CD4-positive, alpha-beta T cell treated with Interleukin-10 for 1 hour (primary cell): ENCODE measurements at regions not wholly inside any gene's neighbourhood (a gene's known extent, or its start where the extent isn't known, plus 50 kb on each side); places are given as distances from the start of the nearest gene placed in this dataset.

Experiments
- DNase-seq: peaks from one replicate; pipeline ENCODE4 v3.0.0-alpha.2; 2020

GRCh38 chr1:11373895-11374747 is 101.1 kb downstream of the UBIAD1 start:
- DNase-seq: peak; percentile 4

- DNase-seq: no peak
Measured at GRCh38 chr1:11374748-11375110, 101.7 kb downstream of the UBIAD1 start.

- DNase-seq: no peak
Measured at GRCh38 chr1:11377001-11377583, 101.9 kb upstream of the DISP3 start.

- no peak for DNase-seq
Measured at GRCh38 chr1:11377954-11378353, 101.0 kb upstream of the DISP3 start.

DNA sequence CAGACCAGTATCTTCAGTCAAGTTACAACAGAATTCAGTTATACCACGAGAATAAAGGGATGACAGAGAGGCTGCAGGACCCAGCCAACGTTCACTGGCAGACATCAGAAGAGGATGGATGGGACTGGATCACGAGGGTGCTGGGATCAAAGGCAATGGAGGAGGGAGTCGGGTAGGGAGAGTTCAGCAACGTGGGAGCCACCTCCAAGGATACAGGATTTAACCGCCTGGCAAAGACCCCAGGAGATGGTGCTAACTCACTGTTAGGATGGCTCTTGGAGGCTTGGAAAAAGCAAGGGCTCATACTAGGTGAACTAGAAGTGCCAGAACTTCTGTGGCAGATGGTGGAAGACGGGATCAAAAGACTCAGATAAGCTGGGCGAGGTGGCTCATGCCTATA is 99.1 kb upstream of the DISP3 start:
- no peak for DNase-seq

DNA sequence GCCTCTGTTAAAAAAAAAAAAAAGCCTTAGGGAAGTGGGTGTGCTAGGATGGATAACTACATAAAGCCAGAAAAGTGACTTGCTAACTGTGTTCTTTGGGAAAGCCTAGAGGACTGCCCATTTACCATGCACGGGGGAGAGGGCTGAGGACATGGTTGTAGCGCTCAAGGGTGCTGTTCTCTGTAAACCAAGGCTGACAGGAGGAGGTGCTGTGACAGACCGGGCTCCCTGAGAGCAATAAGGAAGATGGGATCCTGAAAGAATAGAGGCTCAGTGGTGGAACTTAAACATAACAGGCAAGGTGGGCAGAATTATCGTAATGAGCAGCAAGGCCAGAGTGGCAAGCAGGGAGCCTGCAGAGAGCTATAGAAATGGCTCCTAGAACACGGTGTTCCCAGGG is 98.5 kb upstream of the DISP3 start:
- DNase-seq: no peak

- DNase-seq: no peak
Measured at GRCh38 chr1:11383553-11384169, 95.3 kb upstream of the DISP3 start.

DNA sequence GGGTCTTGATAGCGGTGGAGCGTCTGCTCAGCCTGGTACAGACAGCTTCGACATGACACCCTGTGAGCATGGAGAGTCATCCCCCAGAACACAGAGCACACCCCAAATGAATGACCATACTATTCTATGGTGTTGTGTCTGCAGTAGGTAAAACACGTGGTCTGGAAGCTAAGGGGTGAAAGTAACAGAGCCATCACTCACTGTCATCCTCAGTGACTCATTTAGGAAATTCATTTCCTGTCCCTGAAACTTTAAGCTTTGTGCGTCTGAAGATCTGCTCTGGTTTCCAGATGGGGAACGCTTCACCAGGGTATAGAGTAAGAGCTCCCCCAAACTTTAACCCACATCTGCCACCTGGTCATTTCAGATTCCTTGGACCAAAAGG is 94.8 kb upstream of the DISP3 start:
- DNase-seq: no peak

DNA sequence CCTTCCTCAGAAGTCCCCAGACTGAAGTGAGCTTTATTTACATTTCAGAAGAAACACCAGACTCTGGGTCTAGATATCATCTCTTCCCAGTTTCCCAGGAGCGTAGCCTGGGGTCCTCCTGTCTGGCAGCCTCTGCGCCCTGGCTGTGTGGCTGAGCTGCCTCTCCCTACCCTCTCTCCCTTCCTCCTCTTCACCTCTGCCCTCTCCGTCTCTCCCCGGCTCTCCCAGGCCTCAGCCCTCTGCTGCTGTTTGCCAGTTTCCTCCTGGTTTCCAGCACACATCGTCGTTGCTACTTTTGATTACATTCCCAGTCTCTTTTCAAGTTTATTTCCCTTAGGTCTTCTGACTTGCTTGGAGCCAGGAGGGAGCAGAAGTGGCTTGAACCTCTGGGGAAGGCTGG is 91.1 kb upstream of the DISP3 start:
- no peak for DNase-seq

DNA sequence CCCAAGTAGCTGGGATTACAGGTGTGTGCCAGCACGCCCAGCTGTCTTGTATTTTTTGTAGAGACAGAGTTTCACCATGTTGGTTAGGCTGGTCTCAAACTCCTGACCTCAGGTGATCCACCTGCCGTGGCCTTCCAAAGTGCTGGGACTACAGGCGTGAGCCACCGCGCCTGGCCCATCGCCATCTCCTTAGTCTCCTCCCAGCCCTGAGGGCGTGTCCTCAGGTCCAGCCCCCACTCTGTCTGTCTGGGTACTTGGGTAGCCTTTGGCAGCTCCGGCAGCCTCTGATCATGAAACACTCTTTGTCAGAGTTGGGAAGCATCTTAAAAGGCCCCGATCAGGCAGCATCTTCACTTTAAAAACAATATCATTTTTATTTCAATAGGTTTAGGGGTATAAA is 90.3 kb upstream of the DISP3 start:
- DNase-seq: no peak

DNA sequence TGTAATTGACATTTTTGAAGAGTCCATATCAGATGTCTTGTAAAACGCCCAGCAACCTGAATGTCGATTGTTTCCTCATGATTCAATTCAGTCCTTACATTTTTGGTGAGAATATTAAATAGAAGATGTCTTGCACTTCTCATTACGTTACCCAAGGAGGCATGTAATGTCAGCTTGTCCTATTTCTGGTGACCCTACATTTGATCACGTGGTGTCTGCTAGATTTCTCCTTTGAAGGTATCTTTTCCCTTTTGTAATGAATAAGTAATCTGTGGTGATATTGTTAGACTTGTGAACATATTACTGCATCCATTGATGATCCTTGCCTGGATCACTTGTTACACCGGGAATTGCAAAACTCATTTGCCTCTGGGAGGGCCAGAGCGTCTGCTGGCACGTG is 87.6 kb upstream of the DISP3 start:
- DNase-seq: no peak

GRCh38 chr1:11391886-11392285 is 87.1 kb upstream of the DISP3 start:
- no peak for DNase-seq

- no peak for DNase-seq
Measured at GRCh38 chr1:11394592-11395245, 84.2 kb upstream of the DISP3 start.

- DNase-seq: no peak
Measured at GRCh38 chr1:11395616-11396015, 83.3 kb upstream of the DISP3 start.

GRCh38 chr1:11397151-11397901 is 81.6 kb upstream of the DISP3 start:
- no peak for DNase-seq

DNA sequence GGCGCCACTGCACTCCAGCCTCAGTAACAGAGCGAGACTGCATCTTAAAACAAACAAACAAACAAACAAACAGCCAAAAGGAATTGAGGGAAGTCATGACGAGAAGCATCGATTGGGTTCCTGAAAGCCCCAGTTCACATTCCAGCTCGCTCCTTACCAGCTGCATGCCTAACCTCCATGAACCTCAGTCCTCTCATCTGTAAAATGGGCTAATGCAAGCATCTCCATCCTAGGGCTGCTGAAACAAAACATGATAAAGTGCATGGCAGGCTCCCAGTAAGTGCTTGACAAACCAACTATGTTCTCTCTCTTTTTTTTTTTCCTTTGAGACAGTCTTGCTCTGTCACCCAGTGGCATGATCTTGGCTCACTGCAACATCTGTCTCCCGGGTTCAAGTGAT is 79.7 kb upstream of the DISP3 start:
- DNase-seq: no peak

DNA sequence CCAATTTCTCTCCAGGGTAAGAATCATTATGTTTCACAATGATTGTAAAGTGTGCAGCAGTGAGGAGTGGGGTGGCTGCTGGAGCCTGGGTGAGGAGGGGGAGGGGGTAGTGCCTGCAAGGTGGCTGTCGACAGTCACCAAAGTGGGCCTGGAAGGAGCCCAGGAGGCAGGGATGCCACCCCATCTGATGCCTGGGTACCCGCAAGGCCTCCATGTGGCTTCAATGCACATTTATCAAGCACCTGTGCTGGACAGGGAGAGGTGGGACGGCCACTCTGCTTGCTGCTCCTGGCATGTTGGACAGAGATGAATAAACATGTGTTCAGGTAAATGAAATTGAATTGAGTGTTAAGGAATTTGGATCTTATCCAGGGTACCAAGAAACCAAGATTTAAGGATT is 78.8 kb upstream of the DISP3 start:
- no peak for DNase-seq

DNA sequence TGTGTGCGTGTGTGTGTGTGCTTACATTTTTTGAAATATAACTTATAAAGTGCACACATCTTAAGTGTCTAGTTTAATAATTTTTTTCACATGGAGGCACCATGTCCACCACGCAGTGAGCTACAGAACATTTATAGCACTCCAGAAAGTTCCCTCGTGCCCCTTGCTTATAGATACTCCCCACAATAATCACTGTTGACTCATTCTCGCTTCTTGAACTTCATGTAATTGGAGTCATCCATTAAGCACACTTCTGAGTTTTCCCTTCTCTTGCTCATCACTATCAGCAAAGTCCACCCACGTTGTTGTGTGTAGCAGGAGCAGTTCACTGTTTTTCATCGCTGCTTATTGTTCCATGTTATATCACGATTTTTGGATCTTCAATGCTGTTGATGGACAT is 78.4 kb upstream of the DISP3 start:
- no peak for DNase-seq

DNA sequence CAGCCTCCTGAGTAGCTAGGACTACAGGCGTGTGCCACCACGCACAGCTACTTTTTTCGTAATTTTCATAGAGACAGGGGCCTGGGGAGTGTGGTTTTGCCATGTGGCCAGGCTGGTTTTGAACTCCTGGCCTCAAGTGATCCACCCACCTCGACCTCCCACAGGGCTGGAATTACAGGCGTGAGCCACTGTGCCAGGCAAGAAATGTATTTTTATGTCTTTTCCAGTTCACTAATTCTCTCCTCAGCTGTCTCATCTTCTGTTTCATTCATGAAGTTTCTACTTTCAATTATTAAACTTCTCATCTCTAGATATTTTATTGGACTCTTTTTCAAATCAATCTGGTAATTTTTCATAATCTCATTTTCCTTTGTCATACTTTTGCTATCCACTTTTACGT is 72.1 kb upstream of the DISP3 start:
- no peak for DNase-seq

- DNase-seq: peak; percentile 15
Measured at GRCh38 chr1:11407301-11407994, 71.5 kb upstream of the DISP3 start.

DNA sequence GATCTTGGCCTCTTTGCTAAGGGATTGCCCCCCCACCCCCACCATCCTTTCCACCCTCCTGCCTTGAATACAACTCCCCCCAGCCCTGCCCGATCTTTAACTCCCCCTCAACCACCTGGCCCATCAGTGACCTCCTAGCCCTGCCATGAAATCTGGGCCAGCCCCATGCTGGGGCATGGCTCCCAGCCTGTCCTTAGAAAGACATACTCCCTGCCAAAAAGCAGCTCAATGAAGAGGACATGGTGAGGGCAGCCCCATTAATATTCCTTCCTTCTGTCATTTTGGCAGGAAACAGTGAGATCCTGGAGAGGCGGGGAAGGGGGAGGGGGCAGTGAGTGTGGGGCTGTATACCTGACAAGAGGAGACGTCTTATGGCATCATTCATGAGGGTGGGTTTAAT is 66.8 kb upstream of the DISP3 start:
- no peak for DNase-seq

DNA sequence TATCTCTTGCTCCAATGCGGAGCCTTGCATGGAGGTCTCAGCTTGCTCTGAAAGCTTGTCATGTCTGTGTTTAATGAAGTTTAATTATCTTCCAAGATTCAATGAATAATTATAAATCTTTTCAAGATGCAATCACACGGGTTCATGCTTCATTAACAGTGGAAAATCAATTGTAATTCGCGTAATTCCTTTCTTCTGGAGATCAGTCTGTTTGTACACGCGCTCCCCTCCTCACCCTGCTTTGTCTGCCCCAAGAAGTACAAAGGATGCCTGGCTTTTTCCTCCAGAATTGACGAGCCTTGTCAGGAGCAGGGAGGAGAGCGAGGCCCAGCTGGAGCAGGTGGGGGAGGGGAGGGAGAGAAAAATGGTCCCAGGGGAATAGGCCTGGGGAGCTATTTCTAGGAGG is 65.0 kb upstream of the DISP3 start:
- DNase-seq: no peak
